ENCODE measurements at regions not wholly inside any gene's neighbourhood (a gene's known extent, or its start where the extent isn't known, plus 50 kb on each side); places are given as distances from the start of the nearest gene placed in this dataset.
"Not testable (repeated sequence)": the region's sequence is repeated elsewhere in the genome, so short reads cannot be mapped to it uniquely, and the experiment has no call there.

GRCh38 chr5:177847914-177848313 is 65.2 kb upstream of the FAM153A start:
- not testable (repeated sequence) for TF ChIP-seq POLR2A, POLR2AphosphoS5 (IDR thresholded peaks at IDR 0.05)
